ENCODE measurements at regions not wholly inside any gene's neighbourhood (a gene's known extent, or its start where the extent isn't known, plus 50 kb on each side); places are given as distances from the start of the nearest gene placed in this dataset.
"Not testable (repeated sequence)": the region's sequence is repeated elsewhere in the genome, so short reads cannot be mapped to it uniquely, and the experiment has no call there.

GRCh38 chr11:104690241-104690640, 208.0 kb downstream of the CASP12 start:
- H3K27me3 ChIP-seq, result no peaks in the 10 kb centered on the region
- H3K36me3 ChIP-seq, result no peaks in the 10 kb centered on the region
- no peak for DNase-seq (ENCODE audit: extremely low spot score)
- 57% methylated on average over 2 of the region's 2 CpGs for WGBS
- H3K9me3 ChIP-seq, result no peaks in the 10 kb centered on the region
- intact Hi-C loops (cut with DNase I), result no loop called here
- no peaks in the 10 kb centered on the region for H3K4me1 ChIP-seq
- no peak overlapping the region for H3K4me3 ChIP-seq
- H3K27ac ChIP-seq (replicated peaks in 1 of 4), result no peak overlapping the region
- TF ChIP-seq EP300 (IDR thresholded peaks at IDR 0.05), result no peak

DNA sequence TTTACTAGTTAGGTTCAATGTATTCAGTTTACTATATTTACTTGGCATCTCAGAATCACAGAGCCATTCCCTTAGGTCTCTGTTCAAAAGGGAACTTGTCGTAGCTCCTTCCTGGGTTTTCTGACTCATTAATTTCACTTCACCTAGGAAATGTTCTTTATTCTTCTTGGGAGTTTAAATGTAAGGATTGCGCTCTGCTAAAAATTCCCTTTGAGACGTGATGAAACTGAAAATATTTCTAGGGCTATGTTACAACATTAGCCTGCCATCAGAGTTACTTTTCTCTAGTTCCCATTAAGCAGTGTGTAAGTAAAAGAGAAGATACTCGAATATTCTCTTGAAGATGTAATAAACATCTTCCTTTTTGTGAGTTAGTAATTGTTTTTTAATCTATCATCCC, 209.5 kb downstream of the CASP12 start:
- intact Hi-C loops (cut with DNase I), result no loop called here
- H3K4me1 ChIP-seq, result no peaks in the 10 kb centered on the region
- H3K27ac ChIP-seq (replicated peaks in 1 of 4), result no peak overlapping the region
- DNase-seq (ENCODE audit: extremely low spot score), result no peak
- H3K27me3 ChIP-seq, result no peaks in the 10 kb centered on the region
- no peak overlapping the region for H3K4me3 ChIP-seq
- H3K9me3 ChIP-seq, result no peaks in the 10 kb centered on the region
- 76% methylated on average over 4 of the region's 4 CpGs for WGBS
- TF ChIP-seq, protein P1, sequence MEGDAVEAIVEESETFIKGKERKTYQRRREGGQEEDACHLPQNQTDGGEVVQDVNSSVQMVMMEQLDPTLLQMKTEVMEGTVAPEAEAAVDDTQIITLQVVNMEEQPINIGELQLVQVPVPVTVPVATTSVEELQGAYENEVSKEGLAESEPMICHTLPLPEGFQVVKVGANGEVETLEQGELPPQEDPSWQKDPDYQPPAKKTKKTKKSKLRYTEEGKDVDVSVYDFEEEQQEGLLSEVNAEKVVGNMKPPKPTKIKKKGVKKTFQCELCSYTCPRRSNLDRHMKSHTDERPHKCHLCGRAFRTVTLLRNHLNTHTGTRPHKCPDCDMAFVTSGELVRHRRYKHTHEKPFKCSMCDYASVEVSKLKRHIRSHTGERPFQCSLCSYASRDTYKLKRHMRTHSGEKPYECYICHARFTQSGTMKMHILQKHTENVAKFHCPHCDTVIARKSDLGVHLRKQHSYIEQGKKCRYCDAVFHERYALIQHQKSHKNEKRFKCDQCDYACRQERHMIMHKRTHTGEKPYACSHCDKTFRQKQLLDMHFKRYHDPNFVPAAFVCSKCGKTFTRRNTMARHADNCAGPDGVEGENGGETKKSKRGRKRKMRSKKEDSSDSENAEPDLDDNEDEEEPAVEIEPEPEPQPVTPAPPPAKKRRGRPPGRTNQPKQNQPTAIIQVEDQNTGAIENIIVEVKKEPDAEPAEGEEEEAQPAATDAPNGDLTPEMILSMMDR (IDR thresholded peaks at IDR 0.05), result no peak
- TF ChIP-seq POLR2AphosphoS5 (IDR thresholded peaks at IDR 0.05), result no peak
- TF ChIP-seq POLR2A (IDR thresholded peaks at IDR 0.05; ENCODE audit: low read depth), result no peak
- H3K36me3 ChIP-seq, result no peaks in the 10 kb centered on the region

DNA sequence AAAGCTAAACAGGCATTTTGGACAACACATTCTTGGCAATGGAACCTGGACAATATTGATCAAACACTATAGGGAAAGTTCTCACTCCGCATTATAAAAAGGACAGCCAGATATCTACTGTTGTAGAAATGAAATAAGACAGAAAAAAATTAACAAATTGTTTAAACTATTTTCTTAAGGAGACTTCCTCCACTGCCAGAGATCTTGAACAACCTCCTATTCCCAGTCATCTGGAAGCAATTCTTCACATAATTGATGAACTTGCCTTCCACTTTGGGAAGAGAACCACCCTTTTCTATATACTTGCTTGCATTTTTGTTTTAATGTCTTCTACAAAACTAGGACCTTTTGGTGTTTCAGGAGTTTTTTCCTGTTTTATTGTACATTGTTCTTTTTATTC, 216.1 kb downstream of the CASP12 start:
- WGBS, result 76% methylated on average over 1 of the region's 1 CpG
- no peak overlapping the region for H3K27ac ChIP-seq (replicated peaks in 1 of 4)

GRCh38 chr11:104679258-104679657, 219.0 kb downstream of the CASP12 start:
- WGBS, result 90% methylated on average over 2 of the region's 2 CpGs
- intact Hi-C loops (cut with DNase I), result no loop called here
- no peaks in the 10 kb centered on the region for H3K36me3 ChIP-seq

More for the DNA sequence above, 216.1 kb downstream of the CASP12 start:
- Histone ChIP-seq H3K36me3 (no peaks in the 10 kb centered on the region), H3K4me1 (no peaks in the 10 kb centered on the region), H3K4me3 (no peak overlapping the region), H3K27me3 (no peaks in the 10 kb centered on the region), H3K9me3 (no peaks in the 10 kb centered on the region)
- DNase-seq (ENCODE audit: extremely low spot score), result no peak
- TF ChIP-seq, protein P1 (IDR thresholded peaks at IDR 0.05), result no peak
- no peak for TF ChIP-seq EP300 (IDR thresholded peaks at IDR 0.05)
- no peak for TF ChIP-seq POLR2A (IDR thresholded peaks at IDR 0.05; ENCODE audit: low read depth)
- TF ChIP-seq POLR2AphosphoS5 (IDR thresholded peaks at IDR 0.05), result no peak
- intact Hi-C loops (cut with DNase I), result no loop called here

GRCh38 chr11:104678408-104678807, 219.9 kb downstream of the CASP12 start:
- no peak overlapping the region for H3K4me3 ChIP-seq
- no peak for DNase-seq (ENCODE audit: extremely low spot score)
- no peaks in the 10 kb centered on the region for H3K27me3 ChIP-seq
- no peaks in the 10 kb centered on the region for H3K36me3 ChIP-seq
- 76% methylated on average over 2 of the region's 2 CpGs for WGBS
- no peaks in the 10 kb centered on the region for H3K9me3 ChIP-seq
- H3K4me1 ChIP-seq, result no peaks in the 10 kb centered on the region
- TF ChIP-seq POLR2AphosphoS5 (IDR thresholded peaks at IDR 0.05) (no peak), EP300 (IDR thresholded peaks at IDR 0.05) (no peak), POLR2A (IDR thresholded peaks at IDR 0.05; ENCODE audit: low read depth) (no peak)
- TF ChIP-seq, protein P1 (IDR thresholded peaks at IDR 0.05), result no peak
- intact Hi-C loops (cut with DNase I), result no loop called here
- H3K27ac ChIP-seq (replicated peaks in 1 of 4), result no peak overlapping the region

More at GRCh38 chr11:104679258-104679657, 219.0 kb downstream of the CASP12 start:
- no peaks in the 10 kb centered on the region for H3K27me3 ChIP-seq
- no peaks in the 10 kb centered on the region for H3K9me3 ChIP-seq
- H3K4me3 ChIP-seq, result no peak overlapping the region
- TF ChIP-seq EP300 (IDR thresholded peaks at IDR 0.05) (no peak), POLR2AphosphoS5 (IDR thresholded peaks at IDR 0.05) (no peak), POLR2A (IDR thresholded peaks at IDR 0.05; ENCODE audit: low read depth) (no peak)
- TF ChIP-seq, protein P1 (IDR thresholded peaks at IDR 0.05), result no peak
- DNase-seq (ENCODE audit: extremely low spot score), result no peak
- H3K4me1 ChIP-seq, result no peaks in the 10 kb centered on the region
- H3K27ac ChIP-seq (replicated peaks in 1 of 4), result no peak overlapping the region

- H3K27ac ChIP-seq (replicated peaks in 1 of 4); H3K9me3 ChIP-seq; H3K36me3 ChIP-seq; H3K4me1 ChIP-seq; DNase-seq (ENCODE audit: extremely low spot score); intact Hi-C loops (cut with DNase I); H3K27me3 ChIP-seq; H3K4me3 ChIP-seq: not testable (repeated sequence)
- WGBS, result 100% methylated on average over 1 of the region's 3 CpGs
Measured at GRCh38 chr11:104677069-104677468, 221.2 kb downstream of the CASP12 start.

All from esophagus muscularis mucosa (tissue), 4 donors.